ENCODE measurements at regions not wholly inside any gene's neighbourhood (a gene's known extent, or its start where the extent isn't known, plus 50 kb on each side); places are given as distances from the start of the nearest gene placed in this dataset.

DNA sequence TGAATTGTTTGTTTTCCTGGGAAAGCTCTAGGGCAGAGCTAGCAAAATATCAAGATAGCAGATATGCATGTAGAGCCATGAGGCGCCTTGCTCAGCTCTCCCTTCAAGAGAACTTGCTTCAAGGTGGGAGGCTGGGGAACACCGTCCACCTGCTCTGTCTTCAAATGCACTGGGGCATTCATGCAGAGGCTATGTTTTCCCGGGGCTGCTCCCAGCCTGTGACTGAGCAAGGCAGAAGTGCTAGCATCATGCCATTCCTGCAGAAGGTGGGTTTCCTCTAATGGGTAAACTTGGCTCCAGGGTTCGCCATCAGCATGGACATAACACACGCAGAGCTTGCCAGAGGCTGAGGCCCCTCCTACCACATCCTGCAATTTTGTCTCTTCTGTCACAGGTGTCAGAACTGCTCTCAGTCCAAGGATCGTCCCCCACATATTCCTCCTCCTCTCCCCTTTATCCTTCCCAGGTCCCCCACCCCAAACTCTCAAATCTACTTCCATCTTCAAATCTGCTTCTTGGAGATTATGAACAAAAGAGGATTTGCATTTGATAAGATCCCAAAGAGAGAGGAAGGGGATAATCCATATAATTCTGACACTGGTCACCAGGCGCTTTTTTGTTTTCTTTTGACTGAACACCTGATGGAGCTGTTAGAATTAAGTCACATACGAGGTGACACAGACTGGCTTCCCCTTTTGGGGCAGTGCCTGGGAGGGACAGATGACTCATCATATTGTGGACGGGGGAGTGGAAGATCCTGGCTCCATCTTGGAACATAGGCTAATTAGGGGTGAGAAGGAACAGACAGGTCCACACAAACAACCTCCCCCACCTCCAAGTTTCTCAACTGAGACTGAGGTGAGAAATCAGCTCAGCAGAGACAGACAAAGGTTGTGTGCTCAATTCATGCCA lies 85.0 kb upstream of the TAF11L2 start:
- no peak for TF ChIP-seq POLR2A (IDR thresholded peaks at IDR 0.05)
- TF ChIP-seq, protein P1, sequence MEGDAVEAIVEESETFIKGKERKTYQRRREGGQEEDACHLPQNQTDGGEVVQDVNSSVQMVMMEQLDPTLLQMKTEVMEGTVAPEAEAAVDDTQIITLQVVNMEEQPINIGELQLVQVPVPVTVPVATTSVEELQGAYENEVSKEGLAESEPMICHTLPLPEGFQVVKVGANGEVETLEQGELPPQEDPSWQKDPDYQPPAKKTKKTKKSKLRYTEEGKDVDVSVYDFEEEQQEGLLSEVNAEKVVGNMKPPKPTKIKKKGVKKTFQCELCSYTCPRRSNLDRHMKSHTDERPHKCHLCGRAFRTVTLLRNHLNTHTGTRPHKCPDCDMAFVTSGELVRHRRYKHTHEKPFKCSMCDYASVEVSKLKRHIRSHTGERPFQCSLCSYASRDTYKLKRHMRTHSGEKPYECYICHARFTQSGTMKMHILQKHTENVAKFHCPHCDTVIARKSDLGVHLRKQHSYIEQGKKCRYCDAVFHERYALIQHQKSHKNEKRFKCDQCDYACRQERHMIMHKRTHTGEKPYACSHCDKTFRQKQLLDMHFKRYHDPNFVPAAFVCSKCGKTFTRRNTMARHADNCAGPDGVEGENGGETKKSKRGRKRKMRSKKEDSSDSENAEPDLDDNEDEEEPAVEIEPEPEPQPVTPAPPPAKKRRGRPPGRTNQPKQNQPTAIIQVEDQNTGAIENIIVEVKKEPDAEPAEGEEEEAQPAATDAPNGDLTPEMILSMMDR (IDR thresholded peaks at IDR 0.05): no peak

All from testis (tissue), 2 donors.